Mesendoderm (in vitro differentiated cells): ENCODE measurements at regions not wholly inside any gene's neighbourhood (a gene's known extent, or its start where the extent isn't known, plus 50 kb on each side); places are given as distances from the start of the nearest gene placed in this dataset.

ENCODE experiments used
- DNase-seq: peaks from one replicate; pipeline ENCODE4 v3.0.0; 2013
- H2AK5ac ChIP-seq: 2 replicates; pipeline ENCODE4 v1.6.1; 2013; ENCODE audit warnings: low read length, inconsistent platforms
- H2BK120ac ChIP-seq: 2 replicates; pipeline ENCODE4 v1.6.1; 2013; ENCODE audit warnings: low read depth, mild to moderate bottlenecking, low read length, moderate library complexity, mixed read lengths
- H2BK15ac ChIP-seq: replicated peaks from 2 replicates; pipeline ENCODE4 v1.6.1; 2013; ENCODE audit warnings: low read depth, mild to moderate bottlenecking, moderate library complexity
- H2BK5ac ChIP-seq: 2 replicates; pipeline ENCODE4 v1.6.1; 2013; ENCODE audit warnings: low read length, inconsistent platforms
- H3K18ac ChIP-seq: 2 replicates; pipeline ENCODE4 v1.6.1; 2013; ENCODE audit warnings: mild to moderate bottlenecking, low read length, mixed read lengths
- H3K23ac ChIP-seq: one replicate; pipeline ENCODE4 v1.6.1; 2013; ENCODE audit warnings: low read length
- H3K27ac ChIP-seq: 2 replicates; pipeline ENCODE4 v1.5.1; 2013; ENCODE audit warnings: low read depth, mild to moderate bottlenecking, inconsistent platforms, low read length, moderate library complexity
- H3K27me3 ChIP-seq: 2 replicates; pipeline ENCODE4 v1.6.1; 2013; ENCODE audit warnings: low read length, control low read depth, mild to moderate bottlenecking, inconsistent platforms; ENCODE audit not compliant: insufficient read depth, poor library complexity
- H3K36me3 ChIP-seq: 2 replicates; pipeline ENCODE4 v1.6.1; 2013; ENCODE audit warnings: low read length, inconsistent platforms; ENCODE audit not compliant: control insufficient read depth, insufficient read depth
- H3K4ac ChIP-seq: one replicate; pipeline ENCODE4 v1.6.1; 2013; ENCODE audit warnings: low read depth, mild to moderate bottlenecking, low read length, moderate library complexity
- H3K4me1 ChIP-seq: 2 replicates; pipeline ENCODE4 v1.6.1; 2013; ENCODE audit warnings: low read depth, low read length, inconsistent platforms; ENCODE audit not compliant: control insufficient read depth
- H3K4me2 ChIP-seq: 2 replicates; pipeline ENCODE4 v1.6.1; 2013; ENCODE audit warnings: low read length
- H3K4me3 ChIP-seq: 2 replicates; pipeline ENCODE4 v1.5.1; 2013; ENCODE audit warnings: mild to moderate bottlenecking, low read length
- H3K56ac ChIP-seq: one replicate; pipeline ENCODE4 v1.6.1; 2013; ENCODE audit warnings: low read length
- H3K79me1 ChIP-seq: 2 replicates; pipeline ENCODE4 v1.6.1; 2013; ENCODE audit warnings: low read length, inconsistent platforms
- H3K79me2 ChIP-seq: 2 replicates; pipeline ENCODE4 v1.6.1; 2013; ENCODE audit warnings: mild to moderate bottlenecking, low read length; ENCODE audit not compliant: control insufficient read depth, insufficient read depth
- H3K9ac ChIP-seq: 2 replicates; pipeline ENCODE4 v1.6.1; 2013; ENCODE audit warnings: low read length, inconsistent platforms
- H4K5ac ChIP-seq: one replicate; pipeline ENCODE4 v1.6.1; 2013; ENCODE audit warnings: low read length
- H4K8ac ChIP-seq: one replicate; pipeline ENCODE4 v1.6.1; 2013; ENCODE audit warnings: low read depth, mild to moderate bottlenecking, control low read depth, low read length, moderate library complexity
- WGBS: extraction: QIAGEN DNeasy Blood & Tissue Kit; methylation state at CpG from one replicate; pipeline ENCODE4 v1.1.7; 2013; ENCODE audit warnings: low lambda C conversion rate, missing lambda C conversion rate; ENCODE audit not compliant: insufficient coverage; ENCODE audit errors: extremely low coverage; 5-methylcytosine and 5-hydroxymethylcytosine counted together

GRCh38 chr4:156661555-156661954, 310.0 kb downstream of the PDGFC start:
- Histone ChIP-seq H4K5ac (no peak overlapping the region), H3K23ac (no peak overlapping the region), H3K4me2 (no peak overlapping the region), H2BK15ac (no peak overlapping the region), H3K27me3 (no peaks in the 10 kb centered on the region), H2BK120ac (no peak overlapping the region), H4K8ac (no peak overlapping the region), H3K4me1 (no peaks in the 10 kb centered on the region), H3K18ac (no peak overlapping the region), H3K4ac (no peak overlapping the region), H3K36me3 (no peaks in the 10 kb centered on the region), H2BK5ac (no peak overlapping the region), H2AK5ac (no peak overlapping the region), H3K56ac (no peak overlapping the region), H3K9ac (no peak overlapping the region), H3K79me1 (no peaks in the 10 kb centered on the region), H3K27ac (no peak overlapping the region), H3K79me2 (no peaks in the 10 kb centered on the region), H3K4me3 (no peak overlapping the region)
- DNase-seq: no peak
- no CpG with 5 or more reads among the region's 1 CpG for WGBS

- Histone ChIP-seq H3K23ac (no peak overlapping the region), H3K4me1 (no peaks in the 10 kb centered on the region), H3K79me1 (no peaks in the 10 kb centered on the region), H2BK15ac (no peak overlapping the region), H3K4me3 (no peak overlapping the region), H3K56ac (no peak overlapping the region), H2AK5ac (no peak overlapping the region), H4K5ac (no peak overlapping the region), H4K8ac (no peak overlapping the region), H3K9ac (no peak overlapping the region), H3K36me3 (no peaks in the 10 kb centered on the region), H3K79me2 (no peaks in the 10 kb centered on the region), H2BK5ac (no peak overlapping the region), H3K27me3 (no peaks in the 10 kb centered on the region), H3K27ac (no peak overlapping the region), H3K4me2 (no peak overlapping the region), H2BK120ac (no peak overlapping the region), H3K4ac (no peak overlapping the region), H3K18ac (no peak overlapping the region)
- DNase-seq: no peak
- WGBS: no CpG with 5 or more reads among the region's 2 CpGs
Observed at GRCh38 chr4:156660465-156660864, 311.1 kb downstream of the PDGFC start.

- H3K27ac ChIP-seq: no peak overlapping the region
- no peaks in the 10 kb centered on the region for H3K4me1 ChIP-seq
- no peak overlapping the region for H3K18ac ChIP-seq
- H3K9ac ChIP-seq: no peak overlapping the region
- H3K4me2 ChIP-seq: no peak overlapping the region
- no peak overlapping the region for H4K8ac ChIP-seq
- no peaks in the 10 kb centered on the region for H3K79me2 ChIP-seq
- no peaks in the 10 kb centered on the region for H3K27me3 ChIP-seq
- no peak overlapping the region for H2BK5ac ChIP-seq
- WGBS: no CpG with 5 or more reads among the region's 3 CpGs
- H3K4ac ChIP-seq: no peak overlapping the region
- H4K5ac ChIP-seq: no peak overlapping the region
- H3K79me1 ChIP-seq: no peaks in the 10 kb centered on the region
- no peak overlapping the region for H2BK15ac ChIP-seq
- no peak overlapping the region for H3K23ac ChIP-seq
- no peak for DNase-seq
- H3K36me3 ChIP-seq: no peaks in the 10 kb centered on the region
- no peak overlapping the region for H3K4me3 ChIP-seq
- no peak overlapping the region for H2AK5ac ChIP-seq
- no peak overlapping the region for H3K56ac ChIP-seq
- H2BK120ac ChIP-seq: no peak overlapping the region
Observed at GRCh38 chr4:156659983-156660382, 311.6 kb downstream of the PDGFC start.

GRCh38 chr4:156659570-156659969, 312.0 kb downstream of the PDGFC start:
- Histone ChIP-seq H4K8ac (no peak overlapping the region), H3K18ac (no peak overlapping the region), H2BK15ac (no peak overlapping the region), H3K27me3 (no peaks in the 10 kb centered on the region), H4K5ac (no peak overlapping the region), H3K9ac (no peak overlapping the region), H3K56ac (no peak overlapping the region), H2AK5ac (no peak overlapping the region), H3K4me2 (no peak overlapping the region), H3K36me3 (no peaks in the 10 kb centered on the region), H3K79me1 (no peaks in the 10 kb centered on the region), H3K4me3 (no peak overlapping the region), H3K4me1 (no peaks in the 10 kb centered on the region), H3K23ac (no peak overlapping the region), H3K27ac (no peak overlapping the region), H3K4ac (no peak overlapping the region), H3K79me2 (no peaks in the 10 kb centered on the region), H2BK120ac (no peak overlapping the region), H2BK5ac (no peak overlapping the region)
- no CpG with 5 or more reads among the region's 2 CpGs for WGBS
- DNase-seq: no peak

GRCh38 chr4:156656896-156657295, 314.7 kb downstream of the PDGFC start:
- Histone ChIP-seq H3K4me2 (no peak overlapping the region), H3K4ac (no peak overlapping the region), H3K27ac (no peak overlapping the region), H2BK15ac (no peak overlapping the region), H4K5ac (no peak overlapping the region), H3K36me3 (no peaks in the 10 kb centered on the region), H3K79me2 (no peaks in the 10 kb centered on the region), H3K4me1 (no peaks in the 10 kb centered on the region), H3K23ac (no peak overlapping the region), H2AK5ac (no peak overlapping the region), H3K56ac (no peak overlapping the region), H2BK120ac (no peak overlapping the region), H3K9ac (no peak overlapping the region), H3K79me1 (no peaks in the 10 kb centered on the region), H3K18ac (no peak overlapping the region), H3K27me3 (no peaks in the 10 kb centered on the region), H2BK5ac (no peak overlapping the region), H4K8ac (no peak overlapping the region), H3K4me3 (no peak overlapping the region)
- no peak for DNase-seq
- WGBS: no CpG with 5 or more reads among the region's 2 CpGs

- no peak overlapping the region for H3K18ac ChIP-seq
- no peak for DNase-seq
- H3K27ac ChIP-seq: no peak overlapping the region
- no peaks in the 10 kb centered on the region for H3K27me3 ChIP-seq
- no peak overlapping the region for H3K9ac ChIP-seq
- H2BK120ac ChIP-seq: no peak overlapping the region
- no CpG with 5 or more reads among the region's 5 CpGs for WGBS
- H3K4me2 ChIP-seq: no peak overlapping the region
- H3K56ac ChIP-seq: no peak overlapping the region
- H2BK5ac ChIP-seq: no peak overlapping the region
- no peaks in the 10 kb centered on the region for H3K4me1 ChIP-seq
- H3K23ac ChIP-seq: no peak overlapping the region
- no peak overlapping the region for H3K4me3 ChIP-seq
- H4K5ac ChIP-seq: no peak overlapping the region
- H4K8ac ChIP-seq: no peak overlapping the region
- no peak overlapping the region for H2AK5ac ChIP-seq
- H3K36me3 ChIP-seq: no peaks in the 10 kb centered on the region
- no peak overlapping the region for H3K4ac ChIP-seq
- no peaks in the 10 kb centered on the region for H3K79me2 ChIP-seq
- H3K79me1 ChIP-seq: no peaks in the 10 kb centered on the region
- no peak overlapping the region for H2BK15ac ChIP-seq
Observed at GRCh38 chr4:156654410-156654809, 317.2 kb downstream of the PDGFC start.
